ENCODE measurements at regions not wholly inside any gene's neighbourhood (a gene's known extent, or its start where the extent isn't known, plus 50 kb on each side); places are given as distances from the start of the nearest gene placed in this dataset.

DNA sequence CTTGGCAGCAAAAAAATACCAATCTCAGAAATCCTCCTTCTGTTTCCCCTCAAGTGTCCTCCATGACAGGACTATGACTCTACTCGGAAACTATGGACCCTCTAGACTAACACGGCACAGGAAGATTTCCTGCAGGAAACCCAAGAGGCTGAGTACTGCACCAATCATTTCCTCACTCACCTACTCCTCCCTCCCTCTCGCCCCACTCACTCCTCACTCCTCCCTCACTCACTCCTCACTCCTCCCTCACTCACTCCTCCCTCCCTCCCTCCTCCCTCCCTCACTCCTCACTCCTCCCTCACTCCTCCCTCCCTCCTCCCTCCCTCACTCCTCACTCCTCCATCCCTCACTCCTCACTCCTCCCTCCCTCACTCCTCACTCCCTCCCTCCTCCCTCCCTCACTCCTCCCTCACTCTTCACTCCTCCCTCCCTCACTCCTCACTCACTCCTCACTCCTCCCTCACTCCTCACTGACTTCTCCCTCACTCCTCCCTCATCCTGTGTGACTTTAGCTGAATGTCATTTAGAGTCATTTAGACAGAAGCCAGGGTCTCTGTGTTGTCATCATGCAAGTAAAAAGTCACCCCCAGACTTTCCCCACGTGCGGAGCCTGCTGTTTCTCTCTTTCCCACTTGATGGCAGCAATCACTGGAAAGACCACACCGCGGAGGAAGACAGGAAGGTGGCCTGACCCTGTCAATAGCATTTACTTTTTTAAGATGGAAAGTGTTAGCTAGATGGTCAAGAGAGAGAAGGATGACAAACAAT, 226.8 kb upstream of the PDE10A start:
- TF ChIP-seq EP300 (IDR thresholded peaks at IDR 0.05) (no peak), POLR2A (IDR thresholded peaks at IDR 0.05) (no peak), POLR2AphosphoS5 (IDR thresholded peaks at IDR 0.05) (no peak)
- TF ChIP-seq, protein P1, sequence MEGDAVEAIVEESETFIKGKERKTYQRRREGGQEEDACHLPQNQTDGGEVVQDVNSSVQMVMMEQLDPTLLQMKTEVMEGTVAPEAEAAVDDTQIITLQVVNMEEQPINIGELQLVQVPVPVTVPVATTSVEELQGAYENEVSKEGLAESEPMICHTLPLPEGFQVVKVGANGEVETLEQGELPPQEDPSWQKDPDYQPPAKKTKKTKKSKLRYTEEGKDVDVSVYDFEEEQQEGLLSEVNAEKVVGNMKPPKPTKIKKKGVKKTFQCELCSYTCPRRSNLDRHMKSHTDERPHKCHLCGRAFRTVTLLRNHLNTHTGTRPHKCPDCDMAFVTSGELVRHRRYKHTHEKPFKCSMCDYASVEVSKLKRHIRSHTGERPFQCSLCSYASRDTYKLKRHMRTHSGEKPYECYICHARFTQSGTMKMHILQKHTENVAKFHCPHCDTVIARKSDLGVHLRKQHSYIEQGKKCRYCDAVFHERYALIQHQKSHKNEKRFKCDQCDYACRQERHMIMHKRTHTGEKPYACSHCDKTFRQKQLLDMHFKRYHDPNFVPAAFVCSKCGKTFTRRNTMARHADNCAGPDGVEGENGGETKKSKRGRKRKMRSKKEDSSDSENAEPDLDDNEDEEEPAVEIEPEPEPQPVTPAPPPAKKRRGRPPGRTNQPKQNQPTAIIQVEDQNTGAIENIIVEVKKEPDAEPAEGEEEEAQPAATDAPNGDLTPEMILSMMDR (IDR thresholded peaks at IDR 0.05) = peak in 1 of 2 donors; percentile 37
